ENCODE measurements at regions not wholly inside any gene's neighbourhood (a gene's known extent, or its start where the extent isn't known, plus 50 kb on each side); places are given as distances from the start of the nearest gene placed in this dataset.

GRCh38 chr9:119071636-119072035 is 297.6 kb downstream of the BRINP1 start:
- BruUV-seq (replicated peaks) = no TSS peak
- H3F3A ChIP-seq (ENCODE audit: insufficient read depth, low read depth) = no peaks in the 10 kb centered on the region
- no peak for TF ChIP-seq EZH2 (IDR thresholded peaks at IDR 0.05; ENCODE audit: low read depth)
- no peak for TF ChIP-seq CTCF (conservative IDR thresholded peaks at IDR 0.05)
- no peaks in the 10 kb centered on the region for H3K27me3 ChIP-seq (ENCODE audit: insufficient read depth, low read depth)
- H2AFZ ChIP-seq = no peak overlapping the region
- no peaks in the 10 kb centered on the region for H3K36me3 ChIP-seq (ENCODE audit: low read depth)
- no peaks in the 10 kb centered on the region for H3K9me3 ChIP-seq (ENCODE audit: insufficient read depth, low read depth)
- no peak overlapping the region for H3K4me2 ChIP-seq
- no peak for DNase-seq
- H3K79me2 ChIP-seq (ENCODE audit: low read depth) = no peaks in the 10 kb centered on the region
- POLR2A ChIA-PET (ENCODE audit: unreplicated experiment) = no interaction called here
- H3K9me2 ChIP-seq (ENCODE audit: insufficient read depth) = no peaks in the 10 kb centered on the region
- no peak overlapping the region for H3K27ac ChIP-seq
- intact Hi-C loops (cut with micrococcal nuclease; ENCODE audit: unreplicated experiment) = no loop called here
- no peaks in the 10 kb centered on the region for H4K20me1 ChIP-seq (ENCODE audit: insufficient read depth)
- H3K4me1 ChIP-seq (replicated peaks; ENCODE audit: insufficient read depth) = no peaks in the 10 kb centered on the region
- H3K4me3 ChIP-seq = no peak overlapping the region
- CTCF ChIA-PET = no interaction called here

- POLR2A ChIA-PET (ENCODE audit: unreplicated experiment) = no interaction called here
- intact Hi-C loops (cut with micrococcal nuclease; ENCODE audit: unreplicated experiment) = no loop called here
Measured at GRCh38 chr9:119074017-119074416, 295.2 kb downstream of the BRINP1 start.

GRCh38 chr9:119078015-119078414 is 291.2 kb downstream of the BRINP1 start:
- H3K4me1 ChIP-seq (replicated peaks; ENCODE audit: insufficient read depth) = no peaks in the 10 kb centered on the region
- no peak overlapping the region for H3K4me3 ChIP-seq
- TF ChIP-seq EZH2 (IDR thresholded peaks at IDR 0.05; ENCODE audit: low read depth) (no peak), CTCF (conservative IDR thresholded peaks at IDR 0.05) (no peak)
- H3K9me2 ChIP-seq (ENCODE audit: insufficient read depth) = no peaks in the 10 kb centered on the region
- BruUV-seq (replicated peaks) = no TSS peak
- no peak overlapping the region for H2AFZ ChIP-seq
- H3K79me2 ChIP-seq (ENCODE audit: low read depth) = no peaks in the 10 kb centered on the region
- H3K4me2 ChIP-seq = no peak overlapping the region
- H3K27ac ChIP-seq = no peak overlapping the region
- H4K20me1 ChIP-seq (ENCODE audit: insufficient read depth) = no peaks in the 10 kb centered on the region
- ChIA-PET POLR2A (ENCODE audit: unreplicated experiment) (no interaction called here), CTCF (no interaction called here)
- H3K9me3 ChIP-seq (ENCODE audit: insufficient read depth, low read depth) = no peaks in the 10 kb centered on the region
- intact Hi-C loops (cut with micrococcal nuclease; ENCODE audit: unreplicated experiment) = no loop called here
- DNase-seq = no peak
- no peaks in the 10 kb centered on the region for H3K36me3 ChIP-seq (ENCODE audit: low read depth)
- no peaks in the 10 kb centered on the region for H3K27me3 ChIP-seq (ENCODE audit: insufficient read depth, low read depth)
- H3F3A ChIP-seq (ENCODE audit: insufficient read depth, low read depth) = no peaks in the 10 kb centered on the region

More at GRCh38 chr9:119074017-119074416, 295.2 kb downstream of the BRINP1 start:
- H3K27me3 ChIP-seq (ENCODE audit: insufficient read depth, low read depth) = no peaks in the 10 kb centered on the region
- no peak overlapping the region for H3K27ac ChIP-seq
- H2AFZ ChIP-seq = no peak overlapping the region
- H3K9me3 ChIP-seq (ENCODE audit: insufficient read depth, low read depth) = no peaks in the 10 kb centered on the region
- H3K36me3 ChIP-seq (ENCODE audit: low read depth) = no peaks in the 10 kb centered on the region
- H3F3A ChIP-seq (ENCODE audit: insufficient read depth, low read depth) = no peaks in the 10 kb centered on the region
- no peaks in the 10 kb centered on the region for H3K79me2 ChIP-seq (ENCODE audit: low read depth)
- no peak overlapping the region for H3K4me3 ChIP-seq
- CTCF ChIA-PET = no interaction called here
- TF ChIP-seq CTCF (conservative IDR thresholded peaks at IDR 0.05) (no peak), EZH2 (IDR thresholded peaks at IDR 0.05; ENCODE audit: low read depth) (no peak)
- H3K9me2 ChIP-seq (ENCODE audit: insufficient read depth) = no peaks in the 10 kb centered on the region
- DNase-seq = no peak
- no peak overlapping the region for H3K4me2 ChIP-seq
- H4K20me1 ChIP-seq (ENCODE audit: insufficient read depth) = no peaks in the 10 kb centered on the region
- BruUV-seq (replicated peaks) = no TSS peak
- H3K4me1 ChIP-seq (replicated peaks; ENCODE audit: insufficient read depth) = no peaks in the 10 kb centered on the region
